KMS-11 (cell line): ENCODE measurements at regions not wholly inside any gene's neighbourhood (a gene's known extent, or its start where the extent isn't known, plus 50 kb on each side); places are given as distances from the start of the nearest gene placed in this dataset.

Experiments used
- H2AFZ ChIP-seq: fragments of 200-600 bp; sonication (generic); 2 replicates; pipeline ENCODE4 v1.6.1; 2016; ENCODE audit warnings: antibody characterized with exemption, mixed run types, low read depth
- H3K27ac ChIP-seq: fragments of 200-600 bp; sonication (generic); 2 replicates; pipeline ENCODE4 v1.6.1; 2016; ENCODE audit warnings: mild to moderate bottlenecking, mixed run types
- H3K27me3 ChIP-seq: fragments of 200-600 bp; sonication (generic); 2 replicates; pipeline ENCODE4 v1.6.1; 2017; ENCODE audit warnings: mild to moderate bottlenecking, low read depth, mixed run types, moderate library complexity; ENCODE audit not compliant: insufficient read depth
- H3K36me3 ChIP-seq: fragments of 200-600 bp; sonication (generic); 2 replicates; pipeline ENCODE4 v1.6.1; 2017; ENCODE audit warnings: mild to moderate bottlenecking, mixed run types; ENCODE audit not compliant: insufficient read depth
- H3K4me1 ChIP-seq: fragments of 200-600 bp; sonication (generic); 2 replicates; pipeline ENCODE4 v1.6.1; 2016; ENCODE audit warnings: mild to moderate bottlenecking, low read depth, mixed run types; ENCODE audit not compliant: poor library complexity, severe bottlenecking
- H3K4me2 ChIP-seq: fragments of 200-600 bp; sonication (generic); 2 replicates; pipeline ENCODE4 v1.7.0; 2016; ENCODE audit warnings: mild to moderate bottlenecking, mixed run types
- H3K4me3 ChIP-seq: fragments of 200-600 bp; sonication (generic); IDR thresholded peaks from 2 replicates; pipeline ENCODE4 v1.6.1; 2017; ENCODE audit warnings: low read depth, low read length, mixed read lengths; ENCODE audit not compliant: insufficient read depth
- H3K79me2 ChIP-seq: fragments of 200-600 bp; sonication (generic); 2 replicates; pipeline ENCODE4 v1.6.1; 2016; ENCODE audit warnings: low read depth, mixed run types; ENCODE audit not compliant: insufficient read depth
- H3K9ac ChIP-seq: fragments of 200-600 bp; sonication (generic); 2 replicates; pipeline ENCODE4 v1.6.1; 2016; ENCODE audit warnings: mild to moderate bottlenecking, mixed run types
- H4K20me1 ChIP-seq: fragments of 200-600 bp; sonication (generic); 2 replicates; pipeline ENCODE4 v1.6.1; 2016; ENCODE audit warnings: mild to moderate bottlenecking, mixed run types; ENCODE audit not compliant: insufficient read depth
- TF ChIP-seq, protein P1 (sequence below): fragments of 200-600 bp; sonication (generic); conservative IDR thresholded peaks from 2 replicates; pipeline ENCODE4 v1.6.1; 2017; ENCODE audit warnings: low read depth, mild to moderate bottlenecking, antibody characterized with exemption, low read length, moderate library complexity, mixed read lengths

DNA sequence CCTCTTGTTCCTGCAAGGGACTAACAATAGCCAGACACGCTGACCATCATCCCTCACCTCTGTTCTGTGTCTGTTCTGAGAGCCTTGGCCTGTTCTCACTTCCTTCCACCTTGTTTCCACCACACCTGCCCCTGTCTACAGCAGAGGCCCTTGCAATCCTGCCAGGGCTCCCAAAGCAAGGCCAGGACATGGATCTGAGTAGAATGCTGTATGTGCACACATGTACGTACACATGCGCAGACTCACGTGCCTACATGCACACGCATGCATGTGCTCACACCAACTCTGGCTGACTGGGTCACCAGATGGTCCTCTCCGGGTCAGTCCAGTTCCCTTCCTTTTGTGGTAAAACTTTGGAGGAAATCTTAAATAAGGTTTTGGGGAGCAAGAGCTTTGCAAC is 133.0 kb upstream of the C14orf180 start:
- H3K4me2 ChIP-seq: no peak overlapping the region
- TF ChIP-seq, protein P1, sequence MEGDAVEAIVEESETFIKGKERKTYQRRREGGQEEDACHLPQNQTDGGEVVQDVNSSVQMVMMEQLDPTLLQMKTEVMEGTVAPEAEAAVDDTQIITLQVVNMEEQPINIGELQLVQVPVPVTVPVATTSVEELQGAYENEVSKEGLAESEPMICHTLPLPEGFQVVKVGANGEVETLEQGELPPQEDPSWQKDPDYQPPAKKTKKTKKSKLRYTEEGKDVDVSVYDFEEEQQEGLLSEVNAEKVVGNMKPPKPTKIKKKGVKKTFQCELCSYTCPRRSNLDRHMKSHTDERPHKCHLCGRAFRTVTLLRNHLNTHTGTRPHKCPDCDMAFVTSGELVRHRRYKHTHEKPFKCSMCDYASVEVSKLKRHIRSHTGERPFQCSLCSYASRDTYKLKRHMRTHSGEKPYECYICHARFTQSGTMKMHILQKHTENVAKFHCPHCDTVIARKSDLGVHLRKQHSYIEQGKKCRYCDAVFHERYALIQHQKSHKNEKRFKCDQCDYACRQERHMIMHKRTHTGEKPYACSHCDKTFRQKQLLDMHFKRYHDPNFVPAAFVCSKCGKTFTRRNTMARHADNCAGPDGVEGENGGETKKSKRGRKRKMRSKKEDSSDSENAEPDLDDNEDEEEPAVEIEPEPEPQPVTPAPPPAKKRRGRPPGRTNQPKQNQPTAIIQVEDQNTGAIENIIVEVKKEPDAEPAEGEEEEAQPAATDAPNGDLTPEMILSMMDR: no peak
- H3K79me2 ChIP-seq: no peaks in the 10 kb centered on the region
- no peak overlapping the region for H3K27ac ChIP-seq
- H3K9ac ChIP-seq: no peak overlapping the region
- H4K20me1 ChIP-seq: no peaks in the 10 kb centered on the region
- H3K4me3 ChIP-seq: no peak overlapping the region
- H3K27me3 ChIP-seq: peaks cover 11% of the 10 kb centered on the region; the same call in 1 of the 2 replicates
- no peaks in the 10 kb centered on the region for H3K36me3 ChIP-seq
- no peaks in the 10 kb centered on the region for H3K4me1 ChIP-seq
- H2AFZ ChIP-seq: no peak overlapping the region

DNA sequence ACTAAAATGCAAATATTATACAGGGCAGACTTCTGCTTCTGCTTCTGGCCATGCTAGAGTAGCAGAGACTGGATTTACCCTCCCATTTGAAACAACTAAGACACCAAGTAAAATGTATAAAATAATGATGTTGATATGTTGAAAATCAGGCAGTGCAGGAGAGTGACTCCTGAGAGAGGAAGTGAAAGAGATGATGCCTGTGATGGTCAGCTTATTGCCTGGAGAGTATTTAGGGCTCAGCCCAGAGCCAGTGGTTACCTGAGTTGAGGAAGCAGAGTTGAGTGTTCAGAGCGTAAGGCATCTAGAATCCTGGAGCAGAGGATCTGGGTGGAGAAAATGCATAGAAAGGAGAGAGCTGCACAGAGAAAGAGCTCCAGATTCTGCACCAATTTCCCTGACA is 131.8 kb upstream of the C14orf180 start:
- Histone ChIP-seq H2AFZ (no peak overlapping the region), H3K79me2 (no peaks in the 10 kb centered on the region), H3K4me2 (no peak overlapping the region), H3K4me3 (no peak overlapping the region), H3K36me3 (no peaks in the 10 kb centered on the region), H4K20me1 (no peaks in the 10 kb centered on the region), H3K4me1 (no peaks in the 10 kb centered on the region), H3K27ac (no peak overlapping the region), H3K27me3 (peaks cover 11% of the 10 kb centered on the region; the same call in 1 of the 2 replicates), H3K9ac (no peak overlapping the region)
- TF ChIP-seq, protein P1: no peak

DNA sequence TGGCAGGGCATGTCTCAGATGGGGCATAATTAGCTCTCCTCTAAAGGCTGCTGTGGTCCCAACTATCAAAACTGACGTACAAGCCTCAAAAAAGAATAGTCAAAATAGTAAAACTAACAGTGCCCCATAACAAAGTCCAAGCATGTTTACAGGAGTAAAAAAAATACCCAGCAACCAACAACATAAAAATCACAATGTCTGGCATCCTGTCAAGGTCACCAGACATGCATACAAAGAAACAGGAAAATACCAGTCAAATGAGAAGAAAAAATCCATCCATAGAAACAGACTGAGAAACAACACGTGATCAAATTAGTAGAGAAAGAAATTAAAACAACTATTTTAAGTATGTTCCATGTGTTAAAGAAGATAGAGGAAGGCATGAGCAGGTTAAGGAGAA is 131.2 kb upstream of the C14orf180 start:
- Histone ChIP-seq H3K27ac (no peak overlapping the region), H3K36me3 (no peaks in the 10 kb centered on the region), H3K9ac (no peak overlapping the region), H3K4me3 (no peak overlapping the region), H3K27me3 (peaks cover 11% of the 10 kb centered on the region; the same call in 1 of the 2 replicates), H3K4me1 (no peaks in the 10 kb centered on the region), H3K4me2 (no peak overlapping the region), H3K79me2 (no peaks in the 10 kb centered on the region), H2AFZ (no peak overlapping the region), H4K20me1 (no peaks in the 10 kb centered on the region)
- TF ChIP-seq, protein P1: no peak

DNA sequence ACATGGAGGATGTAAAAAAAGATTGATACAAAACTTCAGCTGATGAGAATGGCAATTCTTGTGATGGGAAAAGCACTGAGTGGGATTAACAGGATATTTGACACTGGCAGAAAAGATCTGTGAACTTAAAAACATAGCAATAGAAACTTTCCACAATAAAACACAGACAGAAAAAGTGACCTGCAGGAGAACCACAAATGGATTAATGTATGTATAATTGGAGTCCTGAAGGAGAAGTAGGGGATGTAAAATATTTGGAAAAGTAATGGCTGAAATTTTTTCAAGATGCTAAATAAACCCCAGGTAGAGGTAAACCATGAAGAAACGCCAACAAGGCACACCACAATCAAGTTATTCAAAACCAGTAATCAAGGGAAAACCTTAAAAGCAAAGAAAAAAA is 130.8 kb upstream of the C14orf180 start:
- Histone ChIP-seq H3K4me1 (no peaks in the 10 kb centered on the region), H3K27ac (no peak overlapping the region), H3K4me2 (no peak overlapping the region), H2AFZ (no peak overlapping the region), H3K79me2 (no peaks in the 10 kb centered on the region), H3K36me3 (no peaks in the 10 kb centered on the region), H4K20me1 (no peaks in the 10 kb centered on the region), H3K27me3 (peaks cover 11% of the 10 kb centered on the region; the same call in 1 of the 2 replicates), H3K9ac (no peak overlapping the region), H3K4me3 (no peak overlapping the region)
- TF ChIP-seq, protein P1: no peak
